Stimulated activated CD8-positive, alpha-beta memory T cell treated with anti-CD3 and anti-CD28 coated beads, Interleukin-7, amount 100 ng/mL, for 24 hours (primary cell): ENCODE measurements at regions not wholly inside any gene's neighbourhood (a gene's known extent, or its start where the extent isn't known, plus 50 kb on each side); places are given as distances from the start of the nearest gene placed in this dataset.

Experiments
- DNase-seq: peaks from one replicate; pipeline ENCODE4 v3.0.0-alpha.2; 2020; ENCODE audit warnings: low read depth

DNA sequence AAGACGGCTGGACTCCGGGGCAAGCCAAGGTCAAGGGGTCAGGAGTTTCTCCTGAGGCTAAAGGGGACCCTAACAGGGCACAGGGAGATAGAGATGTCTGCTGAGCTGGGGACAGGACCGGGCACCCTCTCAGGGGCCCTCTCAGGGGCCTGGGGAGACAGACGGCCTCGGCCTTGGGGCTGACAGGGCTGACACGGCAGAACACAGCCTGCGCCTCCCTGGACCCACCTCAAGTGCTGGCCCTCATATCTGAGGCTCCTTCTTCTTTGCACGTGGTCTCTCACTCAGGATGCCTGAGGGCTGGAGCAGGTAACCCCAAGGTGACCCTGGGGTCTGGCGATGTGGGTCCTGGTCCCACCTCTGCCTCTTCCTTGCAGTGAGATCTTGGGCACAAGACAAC is 186.9 kb upstream of the TNRC6C start:
- DNase-seq: no peak

DNA sequence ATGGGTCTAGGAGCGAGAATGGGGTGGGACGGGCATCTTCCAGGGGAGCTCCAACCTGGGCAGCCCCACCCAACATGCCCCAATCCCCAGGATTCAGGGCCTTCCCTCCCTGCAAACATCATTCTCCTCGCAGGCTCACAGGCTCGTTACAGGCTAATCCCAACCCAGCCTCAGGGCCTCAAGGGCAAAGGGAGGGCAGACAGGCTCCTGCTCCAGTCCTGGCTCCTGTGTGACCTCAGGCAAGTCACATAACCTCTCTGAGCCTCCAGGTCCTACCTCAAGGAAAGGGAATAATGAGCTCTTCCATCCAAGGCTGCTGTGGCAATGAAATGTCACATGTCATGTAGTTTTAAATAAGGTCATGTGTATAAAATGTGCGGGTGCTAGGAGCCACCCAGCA is 186.5 kb upstream of the TNRC6C start:
- DNase-seq: no peak

DNA sequence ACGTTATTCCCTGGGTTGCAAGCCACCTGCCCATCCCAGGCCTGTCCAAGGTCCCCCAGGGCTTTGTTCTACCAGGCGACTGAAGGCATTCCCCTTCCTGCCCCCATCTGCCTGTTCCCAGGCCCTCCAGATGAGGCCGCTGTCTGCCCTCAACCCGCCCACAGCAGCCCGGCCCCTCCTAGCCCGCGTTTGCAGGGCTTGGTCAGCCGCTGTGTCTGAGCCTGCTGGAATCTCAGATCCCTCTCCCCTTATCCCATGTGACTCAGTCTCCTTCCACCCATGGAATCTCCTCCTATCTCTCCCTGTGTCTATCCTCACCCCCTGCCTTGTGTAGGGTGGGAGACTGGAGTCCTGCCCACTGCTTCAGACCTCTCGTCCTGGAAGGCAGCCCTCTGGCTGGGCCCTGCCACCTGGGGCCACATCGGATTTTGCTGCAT is 186.0 kb upstream of the TNRC6C start:
- peak; percentile 38 for DNase-seq

DNA sequence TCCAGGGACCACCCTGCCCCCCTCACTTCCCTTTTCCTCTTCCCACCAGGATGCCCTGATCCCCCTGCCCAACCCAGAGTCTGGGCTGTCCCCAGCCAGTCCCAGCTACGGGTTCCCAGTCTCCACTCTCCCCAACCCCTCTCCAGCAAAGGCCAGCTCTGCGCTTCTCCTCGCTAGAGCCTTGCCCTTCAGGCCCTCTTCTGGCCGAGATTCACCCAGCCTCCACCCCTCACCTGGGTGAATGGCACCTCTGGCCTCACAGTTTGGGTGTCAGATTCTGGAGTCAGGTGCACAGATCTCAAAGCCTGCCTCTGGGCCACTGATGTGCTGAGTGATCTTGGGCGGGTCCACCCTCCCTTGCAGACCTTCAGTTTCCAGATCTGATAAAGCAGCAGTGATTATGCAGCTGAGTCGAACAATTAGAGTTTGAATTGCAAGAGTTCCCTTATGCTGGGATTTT is 185.6 kb upstream of the TNRC6C start:
- no peak for DNase-seq

DNA sequence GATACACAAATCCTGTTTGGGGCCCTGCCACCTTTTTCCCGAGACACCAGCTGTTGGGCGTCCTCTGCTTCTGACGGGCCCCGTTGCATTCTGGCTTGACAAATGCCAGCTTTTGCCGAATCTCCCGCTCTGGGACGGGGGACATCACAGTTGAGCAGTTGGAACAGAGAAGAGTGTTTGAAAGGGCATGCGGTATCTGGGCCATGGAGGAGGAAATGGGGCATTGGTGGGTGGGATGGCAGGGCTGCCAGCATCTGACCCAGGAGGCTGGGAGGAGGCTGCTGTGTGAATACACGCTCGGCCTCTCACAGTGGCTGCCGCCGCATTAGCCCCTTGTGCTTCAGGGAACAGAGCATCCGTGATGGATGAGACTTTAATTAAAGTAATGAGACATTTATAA is 184.3 kb upstream of the TNRC6C start:
- no peak for DNase-seq

DNA sequence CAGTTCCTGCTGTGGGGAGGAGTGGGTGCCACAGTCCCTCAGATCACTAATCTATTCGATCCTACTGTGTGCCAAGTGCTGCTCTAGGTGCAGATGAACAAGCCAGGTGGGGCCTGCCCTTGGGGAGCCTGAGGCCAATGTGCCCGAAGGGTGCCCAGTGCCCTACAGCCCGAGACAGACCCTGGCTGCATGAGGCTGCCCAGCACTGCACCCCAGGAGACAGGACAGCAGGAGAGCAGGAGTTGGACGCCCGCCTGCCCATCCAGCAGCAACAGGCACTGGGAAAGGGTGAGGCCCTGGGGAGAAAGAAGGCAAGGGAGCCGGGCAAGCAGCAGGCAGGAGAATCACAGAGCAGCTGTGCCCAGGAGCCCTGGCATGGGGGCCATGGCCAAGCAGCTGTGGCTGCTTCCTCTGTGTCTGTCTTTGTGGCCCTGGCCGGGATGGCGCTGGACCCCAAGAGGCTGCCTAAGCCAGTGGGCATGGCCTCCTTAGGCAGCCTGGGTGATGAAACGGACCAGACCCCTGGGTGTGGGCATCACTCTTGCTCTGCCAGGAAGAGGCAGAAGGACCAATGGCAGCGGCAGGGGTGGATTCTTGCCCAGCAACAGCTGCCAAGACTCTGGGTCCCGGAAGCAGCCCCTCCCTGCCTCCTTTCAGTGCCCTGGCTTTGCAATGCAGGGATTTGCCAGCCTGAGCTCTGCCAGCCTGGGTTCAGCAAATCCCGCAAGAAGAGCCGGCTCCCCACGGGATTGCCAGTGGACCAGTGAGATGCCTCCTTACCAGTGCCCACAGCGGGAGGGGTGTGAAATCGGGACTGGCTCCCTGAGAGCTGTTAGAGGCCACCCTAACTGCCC is 179.6 kb upstream of the TNRC6C start:
- DNase-seq: no peak

DNA sequence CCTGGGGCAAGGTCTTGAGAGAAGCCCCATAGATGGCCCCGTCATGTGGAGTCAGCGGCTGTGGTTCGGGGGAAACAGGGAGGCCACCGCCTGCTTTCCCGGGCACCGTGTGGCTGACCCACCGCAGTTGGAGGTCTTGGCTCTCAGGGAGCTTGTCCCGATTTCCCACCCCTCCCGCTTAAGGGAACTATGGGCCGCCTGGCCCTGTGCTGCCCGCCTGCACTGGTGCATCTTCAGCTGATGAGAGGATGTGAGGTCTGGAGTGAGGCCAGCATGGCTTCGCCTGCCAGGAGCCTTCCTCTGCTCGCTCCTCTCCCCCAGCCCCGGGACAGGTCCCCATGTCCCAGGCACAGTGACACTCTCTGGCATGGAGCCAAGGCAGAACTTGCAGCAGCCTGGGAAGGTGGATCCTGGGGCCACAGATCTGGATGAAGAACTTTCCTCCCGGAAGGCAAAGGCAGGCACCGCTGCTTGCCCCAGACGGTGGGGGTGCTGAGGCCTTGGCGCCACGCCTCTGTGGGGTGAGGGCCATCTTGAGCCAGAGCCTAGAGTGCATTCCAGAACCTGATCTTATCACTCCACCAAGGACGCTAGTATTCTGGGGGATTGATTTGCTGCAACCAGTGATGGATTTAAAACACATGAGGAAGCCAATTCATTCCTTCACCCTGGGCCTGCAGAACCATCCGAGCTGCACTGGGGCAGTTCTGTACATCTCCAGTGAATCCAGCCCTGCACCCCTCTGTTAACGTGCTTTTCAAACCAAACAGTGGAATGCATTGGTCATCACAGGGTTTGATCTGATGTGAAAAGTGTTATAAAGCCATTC is 178.6 kb upstream of the TNRC6C start:
- no peak for DNase-seq

DNA sequence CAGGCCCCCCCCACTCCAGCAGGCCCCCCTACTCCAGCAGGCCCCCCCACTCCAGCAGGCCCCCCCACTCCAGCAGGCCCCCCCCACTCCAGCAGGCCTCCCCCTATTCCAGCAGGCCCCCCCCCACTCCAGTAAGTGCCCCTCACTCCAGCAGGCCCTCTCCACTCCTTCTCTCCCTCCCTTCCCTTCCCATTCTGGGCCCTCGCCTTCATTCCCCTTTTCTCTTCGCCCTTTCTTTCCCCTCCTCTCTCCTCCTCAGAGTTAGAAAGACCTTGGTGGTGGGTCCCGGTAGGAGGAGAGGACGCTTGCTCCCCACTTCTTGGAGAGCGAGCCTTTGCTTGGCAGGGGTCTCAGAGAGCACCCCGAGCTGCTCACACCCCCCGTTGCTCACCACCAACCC is 177.0 kb upstream of the TNRC6C start:
- no peak for DNase-seq

DNA sequence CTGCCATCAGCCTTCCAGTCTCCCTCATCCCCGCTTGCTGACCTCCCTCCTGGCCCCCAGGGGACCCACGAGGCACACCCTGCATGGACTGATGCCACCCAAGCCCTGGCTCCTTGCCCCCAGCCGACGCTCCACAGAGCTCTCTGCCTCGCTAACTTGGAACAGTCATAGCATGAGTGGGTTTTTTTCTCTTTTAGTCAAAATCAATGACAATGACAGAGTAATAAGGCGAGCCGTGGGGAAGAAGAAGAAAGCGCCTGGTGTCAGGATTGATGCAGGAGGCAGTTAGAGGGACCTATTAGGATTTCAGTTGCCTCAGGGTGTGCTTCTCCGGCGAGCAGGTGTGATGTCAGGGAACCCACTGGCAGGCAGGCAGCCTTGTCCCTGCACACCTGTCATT is 176.3 kb upstream of the TNRC6C start:
- no peak for DNase-seq

DNA sequence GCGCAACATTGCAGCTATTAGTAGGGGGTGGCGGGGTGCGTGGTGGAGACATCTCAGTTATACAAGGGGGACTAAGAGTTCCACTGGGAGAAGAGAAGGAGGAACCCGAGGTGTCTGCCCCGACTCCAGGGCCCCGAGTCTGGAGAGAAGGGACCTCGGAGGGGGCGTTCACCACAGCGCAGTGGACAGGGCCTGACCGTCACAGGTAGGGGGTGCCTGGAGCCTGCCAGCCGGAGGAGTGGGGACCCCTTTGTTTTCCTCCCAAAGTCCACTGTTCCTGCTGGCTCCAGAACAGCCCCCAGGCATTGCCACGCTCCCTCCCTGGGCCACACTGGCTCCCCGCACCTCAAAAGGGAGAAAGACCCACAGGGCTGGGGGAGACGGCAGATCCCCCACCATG is 175.9 kb upstream of the TNRC6C start:
- no peak for DNase-seq

DNA sequence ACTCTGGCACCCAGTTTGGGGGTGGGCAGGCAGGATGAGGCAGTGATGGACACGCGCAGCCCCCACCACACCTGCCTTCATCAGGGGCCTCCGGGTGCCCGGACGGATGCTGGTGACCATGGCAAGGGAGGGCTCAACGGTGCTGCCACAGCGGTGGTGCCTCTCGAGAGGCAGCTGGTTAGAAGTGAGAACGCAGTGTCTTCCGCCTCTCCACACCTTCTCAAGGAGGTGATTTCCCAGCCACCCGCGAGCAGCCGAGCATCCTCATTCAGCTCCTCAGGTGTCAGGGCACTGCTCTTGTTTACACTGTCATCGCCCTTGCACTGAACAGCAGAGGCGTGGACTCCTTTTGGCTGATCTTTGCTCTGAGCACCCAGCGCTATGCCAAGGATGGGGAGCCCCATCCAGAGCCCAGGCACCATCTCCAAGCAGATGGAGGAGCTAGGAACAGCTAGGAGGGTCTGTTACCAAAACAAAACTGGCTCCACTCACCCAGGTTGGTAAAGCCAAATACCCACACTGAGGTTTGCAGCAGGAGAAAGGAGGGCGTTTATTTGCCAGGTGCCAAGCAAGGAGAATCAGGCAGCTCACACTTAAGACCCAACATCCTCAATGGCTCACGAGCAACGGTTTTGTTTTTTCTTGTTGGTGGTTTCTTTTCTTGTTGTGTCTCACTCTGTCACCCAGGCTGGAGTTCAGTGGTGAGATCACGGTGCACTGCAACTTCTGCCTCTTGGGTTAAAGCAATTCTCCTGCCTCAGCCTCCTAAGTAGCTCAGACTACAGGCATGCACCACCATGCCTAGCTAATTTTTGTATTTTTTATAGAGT is 174.3 kb upstream of the TNRC6C start:
- peak; percentile 29 for DNase-seq

DNA sequence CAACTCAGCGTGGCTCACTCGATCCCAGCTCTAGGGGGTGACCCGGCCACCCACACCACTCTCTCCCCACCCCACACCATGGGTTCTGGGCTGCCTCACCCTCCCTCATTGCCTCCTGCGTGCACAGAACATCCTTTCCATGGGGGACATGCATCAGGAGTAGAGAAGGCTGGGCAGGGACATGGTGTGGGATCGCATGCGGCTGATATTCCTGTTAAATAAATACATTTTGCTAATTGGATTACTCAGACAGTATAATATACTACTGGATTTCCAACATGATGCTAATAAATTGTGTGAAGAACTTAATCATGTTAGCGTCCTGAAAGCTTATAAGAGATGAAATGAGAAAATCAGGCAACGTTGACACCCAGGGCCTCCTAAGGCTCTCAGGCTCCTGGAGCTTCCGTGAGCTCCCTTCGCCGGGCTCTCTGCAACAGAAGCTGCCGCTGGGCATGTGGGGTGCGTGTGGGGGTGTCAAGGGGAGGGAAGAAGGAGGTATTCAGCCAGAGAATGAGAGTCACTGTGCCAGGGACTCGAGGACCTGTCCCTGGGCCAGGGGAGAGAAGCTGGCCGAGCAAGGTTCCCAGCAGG is 173.1 kb upstream of the TNRC6C start:
- DNase-seq: no peak

DNA sequence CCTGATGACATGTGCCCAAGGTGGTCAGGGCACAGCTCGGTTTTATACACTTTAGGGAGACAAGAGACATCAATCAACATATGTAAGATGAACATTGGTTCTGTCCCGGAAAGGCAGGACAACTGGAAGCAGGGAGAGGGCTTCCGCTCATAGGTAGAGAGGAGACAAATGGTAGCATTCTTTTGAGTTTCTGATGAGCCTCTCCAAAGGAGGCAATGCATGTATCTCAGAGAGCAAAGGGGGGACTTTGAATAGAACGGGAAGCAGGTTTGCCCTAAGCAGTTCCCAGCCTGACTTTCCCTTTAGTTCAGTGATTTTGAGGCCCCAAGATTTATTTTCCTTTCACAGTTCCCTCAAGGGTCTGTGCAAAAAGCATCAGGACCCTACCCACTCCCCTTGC is 172.4 kb upstream of the TNRC6C start:
- DNase-seq: no peak

DNA sequence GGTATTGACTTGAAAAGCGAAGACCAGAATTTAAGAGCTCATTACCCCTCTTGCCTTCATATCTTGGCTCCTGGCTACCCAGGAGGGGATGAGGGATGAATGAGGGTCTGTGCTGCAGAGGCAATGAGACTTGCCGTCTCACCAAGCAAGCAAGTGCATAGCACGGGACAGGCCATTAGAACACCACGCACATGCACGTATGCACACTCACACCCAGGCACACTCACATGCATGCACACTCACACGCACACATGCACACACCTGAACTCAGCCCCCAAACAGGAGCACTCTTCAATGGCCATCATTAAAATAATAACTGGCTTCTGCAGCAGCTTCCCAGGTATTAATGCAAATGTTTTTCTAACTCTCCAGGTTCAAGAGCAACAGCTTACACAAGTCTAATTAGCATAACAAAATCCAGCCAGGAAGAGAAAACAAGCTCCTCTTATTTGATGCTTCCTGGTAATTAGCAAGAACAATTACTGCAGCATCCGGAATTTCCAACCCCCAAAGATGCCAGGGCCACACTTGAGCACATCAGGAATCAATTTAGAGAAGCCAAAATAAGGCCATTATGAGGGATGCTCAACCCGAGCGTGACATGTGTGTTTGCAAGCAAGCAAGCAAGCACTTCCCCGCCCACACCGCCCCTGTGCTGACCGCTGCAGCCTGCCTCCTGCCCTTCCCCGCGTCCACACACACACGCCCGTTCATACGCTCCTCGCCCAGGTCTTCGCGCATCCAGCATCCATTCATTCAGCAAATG is 171.6 kb upstream of the TNRC6C start:
- DNase-seq: no peak

DNA sequence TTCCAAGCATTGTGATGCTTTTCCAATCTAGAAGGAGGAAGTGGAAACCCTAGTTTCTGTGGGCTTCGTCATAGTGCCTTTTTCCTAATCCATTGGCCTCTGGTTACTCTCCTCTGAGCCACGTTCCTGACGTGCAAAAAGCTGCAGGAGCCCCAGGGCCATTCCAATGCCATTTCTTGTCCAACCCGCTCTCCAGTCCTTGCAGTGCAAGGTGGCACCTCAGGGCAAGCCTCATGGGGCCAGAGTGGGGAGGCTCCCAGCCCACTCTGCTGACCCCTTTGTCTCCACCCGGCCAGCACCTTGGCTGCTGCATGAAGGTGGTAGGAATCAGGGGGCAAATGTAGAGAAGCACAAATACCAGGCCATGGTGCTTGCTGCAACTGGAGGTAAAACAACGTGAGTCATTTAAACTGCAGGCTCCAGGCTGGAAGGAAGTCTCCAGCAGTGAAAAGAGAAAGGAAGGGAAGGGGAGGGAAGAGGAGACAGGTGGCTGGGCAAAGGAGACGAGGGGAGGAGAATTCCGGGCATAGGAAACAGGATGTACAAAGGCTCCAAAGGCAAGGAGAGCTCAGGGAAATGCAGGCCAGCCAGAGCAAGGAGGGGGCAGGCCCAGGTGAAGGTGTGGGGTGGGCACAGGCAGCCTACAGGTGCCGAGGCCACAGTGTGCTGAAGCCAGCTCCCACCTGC is 168.2 kb upstream of the TNRC6C start:
- no peak for DNase-seq

DNA sequence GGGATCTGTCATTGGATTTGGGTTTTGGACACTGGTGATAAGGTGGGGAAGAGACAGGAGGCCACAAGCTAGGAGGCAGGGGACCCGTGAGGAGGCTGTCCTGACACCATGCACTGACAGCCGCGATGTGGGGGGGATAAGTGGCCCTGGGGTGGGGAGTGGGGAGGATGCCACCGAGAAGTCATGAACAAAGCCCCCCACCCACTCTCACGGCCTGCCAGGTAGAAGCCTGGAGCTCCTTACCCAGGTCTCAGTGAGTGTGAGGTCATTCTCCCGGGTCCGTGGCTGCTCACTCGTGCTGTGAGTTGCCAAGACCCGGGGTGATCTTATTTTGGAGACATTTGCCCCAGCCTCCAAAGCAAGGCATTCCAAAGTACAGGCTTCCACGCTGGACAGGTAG is 165.9 kb upstream of the TNRC6C start:
- no peak for DNase-seq

DNA sequence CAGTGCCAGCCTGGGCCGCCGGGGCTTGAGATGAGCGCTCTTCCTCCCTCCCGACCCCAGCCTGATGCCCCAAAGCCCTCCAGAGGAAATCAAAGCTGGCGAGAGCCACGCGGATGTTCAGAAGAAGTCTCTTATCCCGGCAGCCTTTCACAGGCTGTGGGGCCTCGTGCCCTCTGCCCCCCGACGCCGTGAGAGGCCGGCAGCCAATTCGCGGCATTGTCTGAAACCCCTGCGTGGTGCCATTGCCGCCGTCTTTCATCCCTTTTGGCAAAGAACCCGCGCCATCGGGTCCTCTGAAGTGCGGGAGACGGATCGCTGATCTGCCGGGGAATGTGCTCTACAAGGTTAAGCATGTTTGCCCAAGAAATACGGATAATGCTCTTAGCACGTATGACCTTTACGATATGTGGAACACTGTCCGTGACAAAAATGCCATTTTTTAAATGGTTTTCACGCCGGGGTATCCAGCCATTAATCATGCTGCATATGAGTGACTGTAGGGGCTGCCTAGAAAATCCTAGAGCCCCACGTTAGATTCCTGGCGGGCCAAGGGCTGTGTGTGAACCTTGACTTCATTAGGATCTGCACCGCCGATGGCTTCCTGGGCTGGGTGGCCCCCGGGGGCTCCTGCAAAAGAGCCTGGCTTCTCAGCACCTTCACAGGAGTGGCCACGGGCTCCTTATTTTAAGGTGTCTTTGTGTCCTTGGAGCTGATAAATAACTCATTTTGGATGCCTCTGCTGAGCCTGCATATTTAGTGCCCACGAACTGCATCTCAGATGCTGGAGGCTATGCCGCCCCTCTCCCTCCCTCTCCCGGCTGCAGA is 165.1 kb upstream of the TNRC6C start:
- DNase-seq: no peak

DNA sequence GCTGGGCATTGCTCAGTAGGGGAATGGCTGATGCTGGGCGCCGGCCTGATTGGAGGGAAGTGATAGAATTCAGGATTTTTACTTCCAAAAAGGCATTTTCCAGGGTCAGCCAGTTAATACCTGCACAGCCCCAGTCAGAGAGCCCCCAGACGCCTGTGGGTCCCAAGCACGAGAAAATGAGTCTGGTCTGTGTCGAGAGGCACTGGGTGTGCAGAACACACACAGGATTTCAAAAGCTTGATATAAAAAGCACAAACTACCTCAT is 164.6 kb upstream of the TNRC6C start:
- DNase-seq: no peak

DNA sequence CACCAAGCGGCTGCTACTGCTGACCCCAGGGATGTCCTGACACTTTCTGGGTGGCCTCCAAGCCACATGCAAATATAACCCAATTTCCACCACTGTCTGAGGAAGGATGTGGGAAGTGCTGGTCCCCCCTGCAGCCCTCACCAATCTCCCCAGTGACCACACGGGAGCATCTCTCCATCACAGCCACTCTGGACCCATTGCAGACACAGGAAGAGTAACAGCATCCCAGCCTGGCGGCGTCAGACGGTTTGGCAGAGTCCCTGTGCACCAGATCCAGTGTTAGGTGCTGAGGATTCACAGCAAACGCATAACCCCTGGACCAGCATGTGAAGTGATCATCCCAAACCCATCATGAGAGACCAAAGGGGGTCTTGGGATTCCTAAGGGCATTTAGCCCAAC is 163.7 kb upstream of the TNRC6C start:
- no peak for DNase-seq

DNA sequence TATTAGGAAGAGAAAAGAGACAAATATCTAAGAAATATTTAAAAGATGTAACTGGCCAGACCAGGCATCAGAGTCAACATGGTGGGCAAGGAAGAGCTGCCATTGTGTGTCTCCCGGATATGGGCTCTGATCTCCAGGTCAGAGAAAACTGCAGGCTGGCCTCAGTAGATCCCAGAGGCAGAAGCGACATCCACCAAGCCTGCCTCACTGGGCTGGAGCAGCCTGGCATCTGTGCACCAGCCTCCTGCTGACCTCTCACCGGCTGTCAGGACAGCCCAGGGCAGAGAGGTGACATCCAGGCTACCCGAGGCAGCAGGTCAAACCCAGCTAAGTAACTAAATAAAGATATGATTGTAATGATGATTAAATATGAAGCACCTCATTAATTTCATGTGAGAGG is 162.8 kb upstream of the TNRC6C start:
- no peak for DNase-seq
